ENCODE measurements at regions not wholly inside any gene's neighbourhood (a gene's known extent, or its start where the extent isn't known, plus 50 kb on each side); places are given as distances from the start of the nearest gene placed in this dataset.
"Not testable (repeated sequence)": the region's sequence is repeated elsewhere in the genome, so short reads cannot be mapped to it uniquely, and the experiment has no call there.

DNA sequence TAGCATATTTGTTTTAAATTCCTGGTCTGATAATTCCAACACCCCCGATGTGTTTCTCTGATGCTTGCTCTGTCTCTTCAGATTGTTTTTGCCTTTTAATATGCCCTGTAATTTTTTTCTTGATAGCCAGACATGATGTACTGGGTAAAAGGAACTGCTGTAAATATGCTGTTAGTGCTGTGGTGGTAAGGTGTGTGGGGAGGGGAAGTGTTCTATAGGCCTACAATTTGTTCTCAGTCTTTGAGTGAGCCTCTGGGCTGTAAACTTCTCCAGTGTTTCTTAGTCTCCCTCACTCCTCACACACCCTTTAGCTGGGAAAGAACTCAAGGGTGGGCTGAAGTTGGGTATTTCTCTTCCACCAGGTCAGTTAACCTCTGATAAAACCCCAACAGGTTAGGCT lies 147.0 kb upstream of the OR4E1 start:
- DNase-seq (ENCODE audit: extremely low read depth, low read depth, low spot score), result no peak

DNA sequence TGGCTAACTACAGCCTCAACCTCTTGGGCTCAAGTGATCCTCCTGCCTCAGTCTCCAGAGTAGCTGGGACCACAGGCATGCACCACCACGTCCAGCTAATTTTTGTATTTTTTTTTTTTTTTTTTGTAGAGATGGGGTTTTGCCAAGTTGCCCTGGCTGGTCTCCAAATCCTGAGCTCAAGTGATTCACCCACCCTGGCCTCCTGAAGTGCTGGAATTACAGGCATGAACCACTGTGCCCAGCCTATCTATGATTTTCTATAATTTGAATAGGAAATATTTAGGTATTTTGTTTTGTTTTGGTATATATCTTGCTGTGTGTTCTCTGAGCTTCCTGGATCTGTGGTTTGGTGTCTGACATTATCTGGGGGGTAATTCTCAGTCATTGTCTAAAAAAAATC lies 146.3 kb upstream of the OR4E1 start:
- not testable (repeated sequence) for DNase-seq (ENCODE audit: extremely low read depth, low read depth, low spot score)

DNA sequence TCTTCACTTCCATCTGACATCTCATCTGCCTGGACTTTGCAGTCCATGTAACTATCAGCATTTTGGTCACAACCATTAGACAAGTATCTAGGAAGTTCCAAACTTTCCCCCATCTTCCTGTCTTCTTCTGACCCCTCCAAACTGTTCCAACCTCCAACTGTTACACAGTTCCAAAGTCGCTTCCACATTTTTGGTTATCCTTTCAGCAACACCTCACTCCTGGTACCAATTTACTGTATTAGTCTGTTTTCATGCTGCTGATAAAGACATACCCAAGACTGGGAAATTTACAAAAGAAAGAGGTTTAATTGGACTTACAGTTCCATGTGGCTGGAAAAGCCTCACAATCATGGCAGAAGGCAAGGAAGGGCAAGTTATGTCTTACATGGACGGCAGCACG lies 143.4 kb upstream of the OR4E1 start:
- not testable (repeated sequence) for DNase-seq (ENCODE audit: extremely low read depth, low read depth, low spot score)

DNA sequence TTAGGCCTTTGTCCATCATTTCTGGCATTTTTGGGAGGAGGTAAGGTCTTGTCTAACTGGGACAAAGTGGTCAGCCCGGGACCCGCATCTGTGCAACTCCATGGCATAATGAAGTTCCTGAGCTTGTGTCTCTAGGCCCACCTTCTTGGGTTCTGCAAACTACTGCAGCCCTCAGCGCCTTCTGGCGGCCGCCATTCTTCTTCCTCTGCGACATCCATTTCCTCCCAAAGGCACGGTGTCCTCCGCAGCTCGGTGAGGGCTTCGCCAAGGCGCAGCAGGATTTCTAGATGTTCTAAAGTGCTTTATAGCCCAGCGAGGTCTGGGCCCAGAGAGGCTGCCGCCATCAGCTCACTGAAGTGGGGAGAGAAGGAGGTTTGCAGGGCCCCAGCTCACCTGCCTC lies 134.4 kb upstream of the OR4E1 start:
- DNase-seq (ENCODE audit: extremely low read depth, low read depth, low spot score), result no peak

DNA sequence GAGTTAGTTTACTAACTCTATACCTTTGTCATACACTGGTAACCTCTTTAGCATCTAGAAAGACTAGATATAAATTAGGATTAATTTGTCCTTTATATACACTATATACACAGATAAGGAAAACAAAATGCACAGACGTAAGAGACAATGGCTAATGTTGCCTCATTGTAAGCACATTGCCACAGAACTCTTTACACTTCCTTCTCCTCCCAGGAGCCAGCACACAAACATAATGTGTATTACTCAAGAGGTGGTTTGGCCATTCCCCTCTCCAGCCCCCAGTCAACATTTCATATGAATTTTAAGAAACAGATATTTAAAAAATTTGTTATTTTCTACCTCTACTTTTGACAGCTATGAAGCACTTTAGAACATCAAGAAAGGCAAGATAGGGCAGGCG lies 131.4 kb upstream of the OR4E1 start:
- DNase-seq (ENCODE audit: extremely low read depth, low read depth, low spot score), result no peak

DNA sequence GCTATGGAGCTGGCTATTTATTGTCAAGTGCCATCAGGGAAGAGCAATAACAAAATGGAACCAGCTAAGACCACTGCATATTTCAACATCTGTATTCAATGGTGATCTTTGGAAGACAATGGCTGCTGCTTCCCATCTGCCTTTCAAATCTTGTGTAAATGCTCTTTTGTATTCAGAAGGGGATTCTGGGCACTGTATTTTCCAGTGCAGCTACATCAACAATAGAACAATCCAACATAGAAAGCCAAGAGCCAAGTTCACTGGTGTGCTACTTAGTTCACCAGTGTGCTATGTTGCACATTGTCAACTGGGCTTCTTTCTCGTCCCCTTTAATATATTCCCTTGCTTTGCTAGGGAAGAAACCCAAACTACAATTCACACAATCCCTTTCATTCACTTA lies 128.8 kb upstream of the OR4E1 start:
- no peak for DNase-seq (ENCODE audit: extremely low read depth, low read depth, low spot score)

GRCh38 chr14:21796916-21797315 lies 123.3 kb upstream of the OR4E1 start:
- no peak for DNase-seq (ENCODE audit: extremely low read depth, low read depth, low spot score)

GRCh38 chr14:21795456-21795855 lies 121.8 kb upstream of the OR4E1 start:
- DNase-seq (ENCODE audit: extremely low read depth, low read depth, low spot score), result no peak

DNA sequence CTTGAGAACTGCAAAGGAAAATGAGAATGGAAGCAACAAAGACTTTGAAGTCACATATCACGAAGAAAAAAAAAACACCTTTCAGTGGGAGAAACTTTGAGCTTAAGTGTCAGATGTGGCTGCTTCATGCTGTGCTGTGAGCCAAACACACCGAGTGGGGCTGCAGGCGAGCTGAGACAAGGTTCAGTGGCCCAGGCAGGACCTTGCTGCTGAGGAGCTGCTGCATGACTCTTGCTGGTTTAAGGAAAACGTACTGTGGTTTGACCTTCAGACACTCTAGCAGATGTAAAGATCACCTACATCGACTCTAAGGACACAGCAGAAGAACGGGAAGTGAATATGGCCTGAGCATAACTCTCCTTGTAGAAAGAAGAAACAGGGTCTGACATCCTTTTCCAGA lies 118.1 kb upstream of the OR4E1 start:
- no peak for DNase-seq (ENCODE audit: extremely low read depth, low read depth, low spot score)

DNA sequence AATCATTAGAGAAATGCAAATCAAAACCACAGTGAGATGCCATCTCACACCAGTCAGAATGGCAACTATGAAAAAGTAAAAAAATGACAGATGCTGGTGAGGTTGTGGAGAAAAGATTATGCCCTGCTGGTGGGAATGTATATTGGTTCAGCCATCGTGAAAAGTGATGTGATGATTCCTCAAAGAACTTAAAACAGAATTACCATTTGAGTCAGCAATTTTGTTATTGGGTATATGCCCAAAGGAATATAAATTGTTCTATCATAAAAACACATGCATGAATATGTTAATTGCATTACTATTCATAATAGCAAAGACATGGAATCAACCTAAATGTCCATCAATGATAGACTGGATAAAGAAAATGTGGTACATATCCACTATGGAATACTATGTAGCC lies 115.1 kb upstream of the OR4E1 start:
- not testable (repeated sequence) for DNase-seq (ENCODE audit: extremely low read depth, low read depth, low spot score)

GRCh38 chr14:21787242-21787641 lies 113.6 kb upstream of the OR4E1 start:
- DNase-seq (ENCODE audit: extremely low read depth, low read depth, low spot score), result not testable (repeated sequence)

DNA sequence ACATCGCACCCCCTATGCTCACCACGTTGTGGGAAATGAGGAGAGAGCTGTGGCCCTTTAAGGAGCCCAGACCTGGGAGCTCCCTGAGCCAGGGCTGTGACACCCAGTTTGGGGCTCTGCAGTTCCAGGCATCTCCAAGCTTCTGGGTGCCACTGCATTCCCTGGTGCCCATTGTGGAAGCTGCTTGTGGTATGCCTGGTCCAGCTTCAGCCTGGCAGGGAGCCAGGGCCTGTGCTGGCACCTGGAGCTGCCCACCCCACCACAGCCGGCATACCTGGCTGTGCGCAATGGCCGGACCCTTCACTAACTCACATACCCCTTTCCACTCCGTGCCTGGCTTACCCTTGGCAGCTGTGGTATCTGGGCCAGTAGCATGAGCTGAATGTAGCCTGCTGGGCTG lies 107.9 kb upstream of the OR4E1 start:
- DNase-seq (ENCODE audit: extremely low read depth, low read depth, low spot score), result no peak

- no peak for DNase-seq (ENCODE audit: extremely low read depth, low read depth, low spot score)
Observed at GRCh38 chr14:21780429-21781084, 106.9 kb upstream of the OR4E1 start.

DNA sequence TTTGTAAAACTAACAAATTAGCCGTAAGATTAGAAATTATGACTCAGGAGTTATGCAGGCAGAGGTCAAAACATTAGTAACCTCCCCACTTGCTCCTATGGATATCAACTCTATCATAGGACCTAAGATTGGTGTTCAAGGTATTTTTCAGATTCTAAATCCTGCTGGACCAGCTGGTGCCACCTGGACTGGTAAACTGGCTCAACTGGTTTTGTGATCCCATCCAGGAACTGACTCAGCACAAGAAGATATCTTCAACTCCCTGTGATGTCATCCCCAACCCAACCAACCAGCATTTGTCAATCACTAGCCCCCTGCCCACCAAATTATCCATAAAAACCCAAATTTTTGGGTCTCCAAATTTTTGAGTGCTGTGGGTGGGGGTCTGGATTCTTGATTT lies 98.1 kb upstream of the OR4E1 start:
- DNase-seq (ENCODE audit: extremely low read depth, low read depth, low spot score), result no peak

DNA sequence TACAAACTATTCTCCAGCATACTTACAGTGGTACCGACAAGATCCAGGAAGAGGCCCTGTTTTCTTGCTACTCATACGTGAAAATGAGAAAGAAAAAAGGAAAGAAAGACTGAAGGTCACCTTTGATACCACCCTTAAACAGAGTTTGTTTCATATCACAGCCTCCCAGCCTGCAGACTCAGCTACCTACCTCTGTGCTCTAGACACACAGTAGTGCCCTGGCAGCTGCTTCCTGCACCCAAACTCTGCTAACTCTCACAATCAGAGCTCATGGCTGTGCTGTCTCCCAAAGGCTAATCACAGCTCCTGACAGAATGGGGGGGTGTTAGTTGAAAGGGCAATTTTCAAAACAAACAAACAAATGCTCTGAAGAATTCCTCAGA lies 95.2 kb upstream of the OR4E1 start:
- no peak for DNase-seq (ENCODE audit: extremely low read depth, low read depth, low spot score)

GRCh38 chr14:21768116-21768874 lies 94.7 kb upstream of the OR4E1 start:
- DNase-seq (ENCODE audit: extremely low read depth, low read depth, low spot score), result no peak

DNA sequence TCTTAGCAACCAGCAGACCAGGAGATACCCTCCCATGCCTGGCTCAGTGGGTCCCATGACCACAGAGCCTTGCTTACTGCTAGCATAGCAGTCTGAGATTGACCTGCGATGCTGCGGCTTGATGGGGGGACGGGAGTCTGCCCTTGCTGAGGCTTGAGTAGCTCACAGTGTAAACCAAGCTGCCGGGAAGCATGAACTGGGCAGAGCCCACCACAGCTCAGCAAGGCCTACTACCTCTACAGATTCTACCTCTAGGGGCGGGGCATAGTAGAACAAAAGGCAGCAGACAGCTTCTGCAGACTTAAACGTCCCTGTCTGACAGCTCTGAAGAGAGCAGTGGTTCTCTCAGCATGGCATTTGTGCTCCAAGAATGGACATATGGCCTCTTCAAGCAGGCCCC lies 86.7 kb upstream of the OR4E1 start:
- not testable (repeated sequence) for DNase-seq (ENCODE audit: extremely low read depth, low read depth, low spot score)

DNA sequence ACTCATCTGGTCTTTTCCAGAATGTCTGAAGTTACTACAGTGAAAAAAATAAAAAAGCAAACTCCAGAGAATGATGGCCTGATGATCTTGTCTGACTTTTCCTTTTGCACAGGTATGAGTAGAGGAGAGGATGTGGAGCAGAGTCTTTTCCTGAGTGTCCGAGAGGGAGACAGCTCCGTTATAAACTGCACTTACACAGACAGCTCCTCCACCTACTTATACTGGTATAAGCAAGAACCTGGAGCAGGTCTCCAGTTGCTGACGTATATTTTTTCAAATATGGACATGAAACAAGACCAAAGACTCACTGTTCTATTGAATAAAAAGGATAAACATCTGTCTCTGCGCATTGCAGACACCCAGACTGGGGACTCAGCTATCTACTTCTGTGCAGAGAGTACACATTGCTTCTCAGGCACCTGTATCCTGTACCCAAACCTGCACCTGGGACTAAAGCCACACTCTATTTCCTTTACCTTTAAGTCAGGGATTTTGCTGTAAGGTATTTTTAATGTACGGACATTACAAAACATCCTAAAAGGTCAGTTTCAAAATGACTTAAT lies 75.8 kb upstream of the OR4E1 start:
- DNase-seq (ENCODE audit: extremely low read depth, low read depth, low spot score), result no peak

DNA sequence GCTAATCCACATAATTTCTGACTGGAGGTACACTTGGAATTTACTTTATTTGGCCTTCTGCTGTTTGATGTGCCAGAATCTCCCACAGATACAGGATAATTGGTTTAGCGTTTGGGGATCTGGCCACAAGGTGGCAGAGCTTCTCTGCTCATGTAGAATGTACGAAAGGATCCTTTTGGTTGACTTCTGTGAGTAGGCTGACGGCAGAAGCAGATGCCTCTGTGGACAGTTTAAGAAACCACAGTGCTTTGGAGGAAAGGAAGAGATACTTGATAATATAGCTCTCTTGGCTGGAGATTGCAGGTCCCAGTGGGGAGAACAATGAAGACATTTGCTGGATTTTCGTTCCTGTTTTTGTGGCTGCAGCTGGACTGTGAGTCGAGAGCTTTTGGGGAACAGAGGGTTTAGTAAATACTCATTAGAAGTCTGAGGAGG lies 75.3 kb upstream of the OR4E1 start:
- DNase-seq (ENCODE audit: extremely low read depth, low read depth, low spot score), result peak; percentile 12

GRCh38 chr14:21735639-21736307 lies 62.2 kb upstream of the OR4E1 start:
- no peak for DNase-seq (ENCODE audit: extremely low read depth, low read depth, low spot score)

- DNase-seq (ENCODE audit: extremely low read depth, low read depth, low spot score), result no peak
Observed at GRCh38 chr14:21735200-21735599, 61.6 kb upstream of the OR4E1 start.
